ENCODE measurements at regions not wholly inside any gene's neighbourhood (a gene's known extent, or its start where the extent isn't known, plus 50 kb on each side); places are given as distances from the start of the nearest gene placed in this dataset.

DNA sequence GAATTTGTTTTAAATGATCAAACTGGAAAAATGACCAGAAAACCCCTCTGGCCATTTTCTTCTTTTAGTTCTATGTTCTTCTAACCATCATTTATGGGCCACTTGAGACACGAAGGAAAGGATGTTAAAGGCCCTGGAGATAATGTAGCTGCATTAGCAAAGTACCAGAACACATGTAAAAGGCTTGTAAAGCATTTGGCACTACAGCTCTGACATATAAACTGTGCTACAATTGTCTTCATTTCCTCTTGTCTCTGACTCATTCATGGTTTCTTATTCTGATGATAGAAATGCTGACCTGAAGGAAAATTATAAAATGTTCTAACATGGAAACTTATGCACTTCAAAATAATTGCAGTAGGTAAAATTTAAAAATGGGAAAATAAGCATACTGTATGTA, 388.7 kb downstream of the FAT4 start:
- no peak for DNase-seq

GRCh38 chr4:125704726-125705125, 390.0 kb downstream of the FAT4 start:
- no peak for DNase-seq

DNA sequence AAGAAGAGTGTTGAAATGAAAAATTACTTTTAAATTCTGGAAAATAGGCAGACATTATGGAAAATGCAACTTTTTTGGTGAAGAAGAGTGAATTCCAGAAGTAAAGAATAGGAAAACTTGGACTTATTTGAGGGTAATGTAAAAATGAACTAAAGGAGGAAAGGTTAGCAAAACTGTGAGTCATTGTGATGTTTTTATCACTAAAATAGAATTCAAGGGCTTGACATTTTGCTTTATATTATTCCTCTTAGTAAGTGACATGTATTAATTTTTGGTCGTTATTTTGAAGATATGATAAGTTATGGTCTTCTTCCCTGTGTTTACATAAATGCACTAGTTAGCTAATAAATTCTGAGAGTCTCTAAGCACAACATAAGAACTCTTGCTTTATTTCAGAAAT, 390.9 kb downstream of the FAT4 start:
- DNase-seq = no peak

GRCh38 chr4:125707397-125707796, 392.6 kb downstream of the FAT4 start:
- DNase-seq = no peak

DNA sequence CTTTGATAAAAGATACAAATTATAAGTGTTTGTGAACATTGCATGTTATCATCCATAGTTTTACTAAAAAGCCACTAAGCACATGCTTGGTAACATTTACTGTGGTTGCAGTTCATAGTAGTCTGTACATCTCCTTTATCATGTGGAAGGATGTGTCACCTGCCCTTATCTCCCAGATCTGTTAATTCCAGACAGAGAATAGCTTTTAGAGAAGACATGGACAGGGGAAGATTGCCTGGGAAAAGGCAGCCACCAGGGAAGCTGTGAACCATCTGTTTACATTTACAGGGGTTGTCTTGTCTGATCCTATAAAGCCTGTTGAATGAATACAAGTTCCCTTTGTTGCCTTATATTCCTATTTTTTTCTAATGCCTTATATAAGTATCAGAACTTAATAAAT, 396.0 kb downstream of the FAT4 start:
- no peak for DNase-seq

DNA sequence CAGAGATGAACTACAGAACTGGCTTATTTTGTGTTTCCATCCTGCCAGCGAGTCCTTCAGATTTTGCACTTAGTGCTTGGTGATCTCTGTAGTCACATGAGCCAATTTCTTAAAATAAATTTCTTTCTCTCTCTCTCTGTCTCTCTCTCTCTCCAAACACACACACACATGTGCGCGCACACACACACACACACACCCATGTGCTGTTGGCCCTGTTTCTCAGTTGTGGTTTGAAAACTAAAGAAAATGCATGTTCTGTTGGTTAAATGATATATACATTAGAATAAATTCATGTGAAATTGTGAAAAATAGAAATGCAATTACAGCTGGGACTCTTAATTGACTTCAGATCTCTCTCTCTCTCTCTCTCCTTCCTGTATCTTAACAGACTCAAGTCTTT, 399.3 kb downstream of the FAT4 start:
- no peak for DNase-seq

DNA sequence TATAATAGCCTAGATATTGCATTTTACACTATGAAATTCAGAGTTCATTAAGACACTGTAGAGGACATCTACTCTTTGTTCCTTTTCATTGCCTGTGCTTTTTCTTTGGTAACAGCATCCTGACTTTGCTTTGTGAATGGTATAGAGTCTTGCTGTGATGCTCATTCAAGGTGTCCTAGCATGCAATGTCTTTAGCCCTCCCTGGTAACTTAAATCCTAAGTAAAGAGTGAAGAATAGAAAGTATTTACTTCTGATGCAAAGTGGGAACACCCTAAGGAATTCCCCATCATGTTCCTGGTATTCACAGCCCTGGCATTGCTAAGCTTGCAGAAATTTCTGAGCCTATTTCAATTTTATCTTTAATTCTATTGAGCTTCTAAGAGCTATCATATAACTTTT, 400.1 kb downstream of the FAT4 start:
- DNase-seq = no peak

DNA sequence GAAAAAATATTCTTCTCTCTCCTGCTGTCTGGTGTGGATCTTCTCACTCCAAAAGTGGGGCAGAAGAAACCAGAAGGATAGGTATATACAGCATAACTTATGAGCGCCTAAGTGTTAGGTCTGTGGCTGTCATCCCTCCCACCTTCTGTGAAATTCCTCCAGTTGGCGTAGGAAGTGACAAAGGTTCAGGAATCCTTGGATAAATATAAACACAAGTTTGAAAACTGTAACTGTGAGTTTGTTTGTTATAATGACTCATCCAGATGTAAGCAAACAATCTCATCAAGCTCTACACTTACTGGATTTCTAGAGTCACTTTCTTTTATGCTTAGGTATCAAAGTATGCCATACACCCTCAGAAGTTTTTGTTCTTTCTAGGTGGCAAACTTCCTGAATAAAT, 405.2 kb downstream of the FAT4 start:
- no peak for DNase-seq

DNA sequence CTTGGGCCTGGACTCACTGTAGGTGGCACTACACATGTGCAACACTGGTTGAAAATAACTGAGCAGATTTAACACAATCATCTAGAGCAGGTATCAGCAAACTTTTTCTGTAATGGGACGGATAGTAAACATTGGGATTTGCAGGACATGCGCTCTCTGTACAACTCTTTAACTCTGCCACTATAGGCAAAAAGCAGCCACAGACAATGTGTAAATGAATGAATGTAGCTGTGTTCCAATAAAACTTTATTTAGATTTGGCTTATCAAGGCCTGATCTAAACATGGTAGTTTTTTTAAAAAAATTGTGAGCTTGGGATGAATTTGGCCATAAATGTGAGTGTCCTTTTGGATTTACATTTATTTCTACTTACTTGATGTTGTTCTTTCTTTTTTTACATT, 407.3 kb downstream of the FAT4 start:
- DNase-seq = no peak

- no peak for DNase-seq
These were observed 411.3 kb downstream of the FAT4 start for GRCh38 chr4:125725957-125726525.

DNA sequence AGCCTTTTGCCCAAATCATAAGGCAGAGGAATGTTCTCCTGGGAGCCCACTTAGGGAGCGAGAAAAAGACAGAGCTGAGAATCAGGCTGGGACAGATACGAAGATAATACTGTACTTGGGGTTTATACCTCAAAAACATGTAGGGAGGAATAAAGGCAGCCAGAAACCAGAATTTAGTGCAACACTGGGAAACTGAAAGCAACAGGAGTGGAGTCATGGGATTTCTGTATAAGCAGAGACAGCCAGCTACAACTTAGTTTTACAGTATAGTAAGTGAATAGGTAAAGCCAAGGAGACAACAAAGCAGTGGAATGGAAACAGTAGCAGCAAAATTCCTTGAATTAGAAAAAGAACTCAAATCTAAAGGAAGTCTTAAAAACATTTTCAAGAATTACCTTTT, 413.2 kb downstream of the FAT4 start:
- DNase-seq = no peak

- no peak for DNase-seq
These were observed 413.8 kb downstream of the FAT4 start for GRCh38 chr4:125728568-125728967.

GRCh38 chr4:125729171-125729570, 414.4 kb downstream of the FAT4 start:
- DNase-seq = no peak

DNA sequence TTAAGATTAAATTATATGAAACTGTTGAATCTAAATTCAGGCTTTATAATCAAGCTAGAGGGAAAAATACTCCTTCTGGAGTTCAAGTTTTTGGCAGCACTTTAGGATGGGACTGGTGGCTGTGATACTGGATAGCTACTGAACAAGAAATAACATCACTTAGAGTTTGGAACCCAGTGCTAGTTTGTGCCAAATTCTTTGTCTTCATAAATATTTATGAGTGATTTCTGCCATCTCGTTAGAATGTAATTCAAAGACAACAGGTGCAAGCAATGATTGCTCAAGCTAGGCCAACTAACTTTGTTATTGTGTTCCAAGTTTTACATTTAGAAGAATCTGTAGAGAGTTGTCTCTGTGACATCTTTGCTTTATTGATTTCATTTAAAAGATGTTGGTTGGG, 417.9 kb downstream of the FAT4 start:
- no peak for DNase-seq

- no peak for DNase-seq
These were observed 419.7 kb downstream of the FAT4 start for GRCh38 chr4:125734504-125734903.

- DNase-seq = no peak
These were observed 420.3 kb downstream of the FAT4 start for GRCh38 chr4:125735102-125735501.

DNA sequence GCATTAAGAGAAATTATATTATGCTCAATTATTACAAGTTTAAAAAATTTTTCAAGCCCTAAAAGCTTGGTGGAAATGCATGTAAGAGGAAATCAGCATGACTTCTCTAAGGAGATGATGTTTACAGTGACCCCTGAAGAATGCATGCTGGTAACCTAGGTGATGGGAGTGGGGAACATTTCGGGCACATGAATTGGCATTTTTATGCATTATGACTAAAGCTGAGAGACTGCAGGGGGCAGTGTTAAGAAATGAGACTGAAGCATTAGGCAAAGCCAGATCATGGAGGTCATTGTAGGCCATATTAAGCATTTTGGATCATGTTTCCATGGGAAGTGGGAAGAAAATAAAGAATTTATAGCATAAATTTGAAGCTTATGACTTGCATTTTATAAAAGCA, 421.3 kb downstream of the FAT4 start:
- no peak for DNase-seq

DNA sequence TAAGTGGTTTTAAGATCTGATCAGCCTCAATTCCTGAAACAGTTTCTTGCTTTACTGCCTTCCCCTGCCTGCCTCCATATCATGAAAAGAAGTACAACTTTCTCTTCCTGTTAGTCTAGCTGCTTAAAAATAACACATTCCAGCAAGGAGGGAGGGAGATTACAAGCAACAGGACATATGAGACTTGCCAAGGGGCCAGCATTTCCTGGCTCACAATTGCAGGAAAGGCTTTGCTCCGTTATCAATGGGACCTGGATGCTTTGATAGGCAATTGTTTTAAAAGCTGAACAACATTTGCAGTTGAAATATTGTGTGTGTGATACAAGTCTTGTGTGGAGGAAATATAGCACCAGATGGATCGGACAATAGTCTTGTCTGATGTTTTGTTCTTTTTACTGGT, 425.0 kb downstream of the FAT4 start:
- no peak for DNase-seq

DNA sequence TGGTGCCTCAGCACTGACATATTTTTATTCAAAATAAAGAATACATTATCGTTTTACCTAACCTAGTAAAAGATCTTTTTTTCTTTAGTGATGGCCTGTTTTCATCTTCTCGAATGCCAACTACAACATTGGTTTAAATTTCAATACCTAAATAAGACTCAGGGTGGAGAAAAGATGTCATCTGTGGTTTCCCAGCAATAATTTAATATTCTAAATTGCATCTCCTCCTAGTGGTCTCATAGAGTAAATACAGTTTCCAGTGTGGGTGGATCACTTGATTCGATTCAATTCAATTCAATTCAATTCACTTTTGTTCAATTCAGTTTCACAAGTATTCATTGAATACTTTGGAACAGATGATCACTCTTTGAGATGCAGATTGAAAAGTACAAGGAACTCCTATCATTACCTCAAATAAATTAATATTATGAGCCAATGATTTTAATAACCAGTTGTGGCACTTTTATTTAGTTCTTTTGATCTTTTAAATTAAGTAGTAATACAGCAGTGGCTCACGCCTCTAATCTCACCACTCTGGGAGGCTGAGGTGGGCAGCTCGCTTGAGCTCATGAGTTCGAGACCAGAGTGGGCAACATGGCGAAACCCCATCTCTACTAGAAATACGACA, 427.2 kb downstream of the FAT4 start:
- no peak for DNase-seq

DNA sequence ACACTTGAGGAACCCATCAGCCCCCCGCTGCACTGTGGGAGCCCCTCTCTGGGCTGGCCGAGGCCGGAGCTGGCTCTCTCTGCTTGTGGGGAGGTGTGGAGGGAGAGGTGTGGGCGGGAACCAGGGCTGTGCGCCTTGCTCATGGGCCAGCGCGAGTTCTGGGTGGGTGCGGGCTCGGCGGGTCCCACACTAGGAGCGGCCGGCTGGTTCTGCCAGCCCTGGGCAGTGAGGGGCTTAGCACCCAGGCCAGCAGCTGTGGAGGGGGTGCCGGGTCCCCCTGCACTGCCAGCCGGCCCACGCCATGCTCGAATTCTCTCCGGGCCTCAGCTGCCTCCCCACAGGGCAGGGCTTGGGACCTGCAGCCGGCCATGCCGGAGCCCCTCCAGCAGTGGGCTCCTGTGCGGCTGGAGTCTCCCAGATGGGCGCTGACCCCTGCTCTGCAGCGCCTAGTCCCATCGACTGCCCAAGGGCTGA, 430.2 kb downstream of the FAT4 start:
- DNase-seq = no peak

GRCh38 chr4:125749354-125749753, 434.6 kb downstream of the FAT4 start:
- no peak for DNase-seq

GRCh38 chr4:125750399-125750798, 435.6 kb downstream of the FAT4 start:
- DNase-seq = no peak

- DNase-seq = no peak
These were observed 436.2 kb downstream of the FAT4 start for GRCh38 chr4:125750828-125751466.

DNA sequence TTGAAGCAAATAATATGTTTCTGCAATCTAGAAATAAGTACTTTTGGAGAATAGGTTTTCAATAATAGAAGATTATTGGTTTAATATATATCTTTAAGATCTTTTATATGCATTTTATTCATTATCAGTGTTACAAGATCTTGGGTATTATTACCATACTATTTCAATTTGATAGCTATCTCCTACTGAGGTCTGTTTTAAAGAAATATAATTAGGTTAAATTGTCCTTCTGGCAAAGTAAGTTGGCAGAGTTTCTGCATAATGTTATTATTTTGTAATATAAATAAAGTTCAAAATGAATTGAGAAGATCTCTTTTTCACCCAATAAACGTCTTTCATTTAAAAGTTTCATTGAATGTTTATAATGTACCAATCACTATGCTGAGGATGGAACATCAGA, 443.7 kb downstream of the FAT4 start:
- DNase-seq = no peak
